HG02588 (cell line): ENCODE measurements at regions not wholly inside any gene's neighbourhood (a gene's known extent, or its start where the extent isn't known, plus 50 kb on each side); places are given as distances from the start of the nearest gene placed in this dataset.
"Not testable (repeated sequence)": the region's sequence is repeated elsewhere in the genome, so short reads cannot be mapped to it uniquely, and the experiment has no call there.

Experiments used
- ATAC-seq: cut with Tn5 transposase; IDR thresholded peaks from one replicate; pipeline ENCODE4 v1.9.1; 2021; ENCODE audit warnings: mild to moderate bottlenecking, moderate library complexity; ENCODE audit not compliant: unreplicated experiment

- no peak for ATAC-seq
These were observed 51.1 kb upstream of the NUDT6 start for GRCh38 chr4:122973465-122973864.

GRCh38 chr4:122976111-122976510, 53.7 kb upstream of the NUDT6 start:
- ATAC-seq: no peak

GRCh38 chr4:122977103-122977502, 54.7 kb upstream of the NUDT6 start:
- ATAC-seq: no peak

GRCh38 chr4:122978109-122978508, 55.7 kb upstream of the NUDT6 start:
- no peak for ATAC-seq

- ATAC-seq: no peak
These were observed 56.4 kb upstream of the NUDT6 start for GRCh38 chr4:122978789-122979188.

- no peak for ATAC-seq
These were observed 58.5 kb upstream of the NUDT6 start for GRCh38 chr4:122980860-122981259.

GRCh38 chr4:122988696-122989095, 66.3 kb upstream of the NUDT6 start:
- ATAC-seq: no peak

GRCh38 chr4:122990891-122991290, 68.5 kb upstream of the NUDT6 start:
- ATAC-seq: no peak

GRCh38 chr4:122992057-122992456, 69.7 kb upstream of the NUDT6 start:
- ATAC-seq: no peak

GRCh38 chr4:122992641-122993040, 70.2 kb upstream of the NUDT6 start:
- no peak for ATAC-seq

GRCh38 chr4:122996350-122996749, 74.0 kb upstream of the NUDT6 start:
- ATAC-seq: no peak

GRCh38 chr4:122997463-122998101, 75.2 kb upstream of the NUDT6 start:
- no peak for ATAC-seq

GRCh38 chr4:123004079-123004478, 81.7 kb upstream of the NUDT6 start:
- ATAC-seq: not testable (repeated sequence)

GRCh38 chr4:123005126-123005525, 82.7 kb upstream of the NUDT6 start:
- not testable (repeated sequence) for ATAC-seq

- no peak for ATAC-seq
These were observed 85.3 kb upstream of the NUDT6 start for GRCh38 chr4:123007679-123008078.

GRCh38 chr4:123012416-123012815, 90.0 kb upstream of the NUDT6 start:
- not testable (repeated sequence) for ATAC-seq

GRCh38 chr4:123014038-123014437, 91.6 kb upstream of the NUDT6 start:
- no peak for ATAC-seq

- no peak for ATAC-seq
These were observed 94.7 kb upstream of the NUDT6 start for GRCh38 chr4:123017078-123017477.

GRCh38 chr4:123017636-123018395, 95.4 kb upstream of the NUDT6 start:
- ATAC-seq: no peak

- no peak for ATAC-seq
These were observed 96.0 kb upstream of the NUDT6 start for GRCh38 chr4:123018396-123018775.

GRCh38 chr4:123020285-123020684, 97.9 kb upstream of the NUDT6 start:
- ATAC-seq: no peak

- no peak for ATAC-seq
These were observed 101.2 kb upstream of the NUDT6 start for GRCh38 chr4:123023647-123024046.

GRCh38 chr4:123024710-123025109, 102.3 kb upstream of the NUDT6 start:
- ATAC-seq: no peak
